PFSK-1 (cell line): ENCODE measurements at regions not wholly inside any gene's neighbourhood (a gene's known extent, or its start where the extent isn't known, plus 50 kb on each side); places are given as distances from the start of the nearest gene placed in this dataset.

Experiments
- REST ChIP-seq, 2 experiments: IDR thresholded peaks; 2 replicates each; pipeline versions ENCODE4 v1.6.1 to v1.8.0; 2011 to 2012; ENCODE audit warnings: low read depth in 2 of 2, low read length in 2 of 2, control low read depth in 1 of 2, inconsistent platforms in 1 of 2, mild to moderate bottlenecking in 1 of 2, moderate library complexity in 1 of 2; ENCODE audit not compliant: insufficient read depth in 1 of 2
- TAF1 ChIP-seq: IDR thresholded peaks from 2 replicates; pipeline ENCODE4 v1.6.1; 2012; ENCODE audit warnings: low read length, control low read depth, borderline replicate concordance; ENCODE audit not compliant: insufficient read depth

- TF ChIP-seq TAF1, result no peak
- TF ChIP-seq REST (IDR thresholded peaks at IDR 0.05; ENCODE audit: insufficient read depth in 1 of 2, low read depth in 2 of 2, low read length in 2 of 2), result no peak
Measured at GRCh38 chr6:139790527-139790926, 416.1 kb upstream of the CITED2 start.
